ENCODE measurements at regions not wholly inside any gene's neighbourhood (a gene's known extent, or its start where the extent isn't known, plus 50 kb on each side); places are given as distances from the start of the nearest gene placed in this dataset.

DNA sequence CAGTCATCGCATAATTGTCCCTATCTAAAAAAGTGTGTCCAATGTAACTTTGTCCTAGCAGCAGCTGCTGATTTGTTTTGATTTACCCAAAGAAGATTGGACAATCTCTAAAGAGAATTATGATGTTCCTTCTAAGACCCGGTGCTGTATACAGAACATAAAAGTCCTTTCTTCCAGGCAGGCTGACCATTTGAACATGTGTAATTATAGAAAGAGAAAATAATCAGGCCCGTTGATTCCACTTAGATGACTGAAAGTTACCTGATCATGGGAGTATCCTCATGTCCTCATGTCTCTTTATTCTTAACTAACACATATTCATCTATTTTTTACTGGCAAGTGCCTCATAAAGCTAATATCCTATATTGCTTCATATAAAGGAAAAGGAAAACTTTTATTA lies 164.1 kb upstream of the MRPS30 start:
- H4K91ac ChIP-seq (replicated peaks; ENCODE audit: insufficient read length, low read length): no peak overlapping the region
- CTCF ChIA-PET (ENCODE audit: partially characterized antibody): no interaction called here
- H2BK15ac ChIP-seq (ENCODE audit: low read length): no peak overlapping the region
- no peaks in the 10 kb centered on the region for H3K9me3 ChIP-seq (ENCODE audit: insufficient read depth in 2 of 2, low read depth in 1 of 2, low read length in 1 of 2)
- H2AFZ ChIP-seq (ENCODE audit: low read length): no peak overlapping the region
- no peaks in the 10 kb centered on the region for H3K79me2 ChIP-seq (ENCODE audit: control insufficient read depth in 1 of 2, insufficient read depth in 2 of 2, low read length in 2 of 2)
- DNase-seq (ENCODE audit: low read depth in 1 of 2, low spot score in 2 of 2) (no peak), FAIRE-seq (no peak)
- no peak overlapping the region for H3K18ac ChIP-seq (ENCODE audit: extremely low read depth, low read length)
- no peak overlapping the region for H3K27ac ChIP-seq (ENCODE audit: low read depth, low read length)
- H3K23ac ChIP-seq (ENCODE audit: insufficient read length): no peak overlapping the region
- H2BK5ac ChIP-seq (ENCODE audit: low read depth, low read length): no peak overlapping the region
- H3K27me3 ChIP-seq (replicated peaks in 1 of 4; ENCODE audit: control insufficient read depth in 3 of 4, extremely low read depth in 1 of 4, insufficient read depth in 3 of 4, low read length in 3 of 4): no peaks in the 10 kb centered on the region
- H3K36me3 ChIP-seq (ENCODE audit: control insufficient read depth in 2 of 4, insufficient read depth in 4 of 4, low read length in 3 of 4): no peaks in the 10 kb centered on the region
- no peak overlapping the region for H2BK120ac ChIP-seq (replicated peaks; ENCODE audit: low read depth, low read length)
- POLR2A ChIA-PET (ENCODE audit: partially characterized antibody): no interaction called here
- H3K9ac ChIP-seq (replicated peaks in 1 of 4; ENCODE audit: extremely low read depth in 1 of 4, low read depth in 3 of 4, low read length in 3 of 4): peak overlapping the region in 1 of 4 experiments; percentile 34; a peak in 1 of 7 replicates
- no peak overlapping the region for H4K5ac ChIP-seq (ENCODE audit: insufficient read length, low read depth, low read length)
- H3K4me1 ChIP-seq (replicated peaks in 1 of 4; ENCODE audit: control insufficient read depth in 3 of 4, insufficient read depth in 4 of 4, low read length in 3 of 4): no peaks in the 10 kb centered on the region
- no peak overlapping the region for H3K4me3 ChIP-seq (ENCODE audit: extremely low read depth in 1 of 4, insufficient read depth in 2 of 4, low read depth in 3 of 4, low read length in 4 of 4)
- H3K4ac ChIP-seq (replicated peaks; ENCODE audit: insufficient read length, low read depth, low read length): no peak overlapping the region
- no peak overlapping the region for H3K56ac ChIP-seq (replicated peaks; ENCODE audit: insufficient read length, low read depth, low read length)
- H2BK20ac ChIP-seq (ENCODE audit: low read length): no peak overlapping the region
- no peak overlapping the region for H4K8ac ChIP-seq (ENCODE audit: extremely low read depth, insufficient read depth, low read length)
- H4K20me1 ChIP-seq (replicated peaks in 1 of 2; ENCODE audit: control insufficient read depth in 1 of 2, insufficient read depth in 2 of 2, low read length in 2 of 2): no peaks in the 10 kb centered on the region
- no peaks in the 10 kb centered on the region for H3K23me2 ChIP-seq (ENCODE audit: low read depth, low read length)
- no peak overlapping the region for H2AK5ac ChIP-seq (ENCODE audit: low read depth, low read length)
- 98% methylated on average over 3 of the region's 3 CpGs; no CpG with 5 or more reads in 1 of the 2 experiments for WGBS, 2 experiments (ENCODE audit: extremely low coverage in 1 of 2, insufficient coverage in 1 of 2, insufficient read length in 1 of 2, insufficient replicate concordance in 2 of 2, low coverage in 1 of 2, low lambda C conversion rate in 2 of 2, missing lambda C conversion rate in 1 of 2)
- H3K14ac ChIP-seq (ENCODE audit: insufficient read length): no peak overlapping the region
- H2BK12ac ChIP-seq (ENCODE audit: low read depth, low read length): no peak overlapping the region
- no peaks in the 10 kb centered on the region for H3K79me1 ChIP-seq (ENCODE audit: low read depth, low read length)
- no peak overlapping the region for H3K4me2 ChIP-seq (ENCODE audit: insufficient read depth in 1 of 2, low read depth in 2 of 2, low read length in 2 of 2)
- no peak for TF ChIP-seq POLR2A (IDR thresholded peaks at IDR 0.05; ENCODE audit: control extremely low read depth in 1 of 2, low read depth in 2 of 2, low read length in 2 of 2)
- TF ChIP-seq SIX5 (IDR thresholded peaks at IDR 0.05; ENCODE audit: low read depth, low read length): no peak
- no peak for TF ChIP-seq SP1 (IDR thresholded peaks at IDR 0.05; ENCODE audit: low read depth, low read length)
- TF ChIP-seq HDAC2 (IDR thresholded peaks at IDR 0.05; ENCODE audit: borderline replicate concordance in 1 of 2, low read depth in 2 of 2, low read length in 2 of 2): no peak
- TF ChIP-seq SP2 (IDR thresholded peaks at IDR 0.05; ENCODE audit: low read length): no peak
- TF ChIP-seq TBP (IDR thresholded peaks at IDR 0.05; ENCODE audit: low read depth, low read length): no peak
- TF ChIP-seq ATF2 (IDR thresholded peaks at IDR 0.05; ENCODE audit: low read length): no peak
- no peak for TF ChIP-seq SUZ12 (IDR thresholded peaks at IDR 0.05; ENCODE audit: low read length)
- no peak for TF ChIP-seq EGR1 (IDR thresholded peaks at IDR 0.05; ENCODE audit: borderline replicate concordance, low read depth, low read length)
- TF ChIP-seq YY1 (IDR thresholded peaks at IDR 0.05; ENCODE audit: low read depth, low read length): no peak
- no peak for TF ChIP-seq SP4 (IDR thresholded peaks at IDR 0.05; ENCODE audit: low read length)
- no peak for TF ChIP-seq EP300 (IDR thresholded peaks at IDR 0.05; ENCODE audit: borderline replicate concordance in 1 of 2, low read depth in 2 of 2, low read length in 2 of 2)
- TF ChIP-seq KDM1A (IDR thresholded peaks at IDR 0.05; ENCODE audit: borderline replicate concordance, low read length): no peak
- TF ChIP-seq ASH2L (IDR thresholded peaks at IDR 0.05; ENCODE audit: low read length): no peak
- TF ChIP-seq RFX5 (IDR thresholded peaks at IDR 0.05; ENCODE audit: borderline replicate concordance, low read depth, low read length): no peak

All from H1 (cell line).